Neuron (in vitro differentiated cells): ENCODE measurements at regions not wholly inside any gene's neighbourhood (a gene's known extent, or its start where the extent isn't known, plus 50 kb on each side); places are given as distances from the start of the nearest gene placed in this dataset.

Source experiments
- H2AFZ ChIP-seq: one replicate; pipeline ENCODE4 v1.6.1; 2013; ENCODE audit warnings: low read depth, mild to moderate bottlenecking, inconsistent platforms, low read length, moderate library complexity
- H3K27me3 ChIP-seq: one replicate; pipeline ENCODE4 v1.6.1; 2013; ENCODE audit warnings: low read length; ENCODE audit not compliant: insufficient read depth
- H3K36me3 ChIP-seq: one replicate; pipeline ENCODE4 v1.6.1; 2013; ENCODE audit warnings: low read length; ENCODE audit not compliant: insufficient read depth
- H3K4me1 ChIP-seq: one replicate; pipeline ENCODE4 v1.6.1; 2013; ENCODE audit warnings: low read length; ENCODE audit not compliant: insufficient read depth
- H3K4me3 ChIP-seq: 2 replicates; pipeline ENCODE4 v1.5.1; 2013; ENCODE audit warnings: mild to moderate bottlenecking, low read length, moderate library complexity
- H3K9me3 ChIP-seq: one replicate; pipeline ENCODE4 v1.6.1; 2013; ENCODE audit warnings: low read length

DNA sequence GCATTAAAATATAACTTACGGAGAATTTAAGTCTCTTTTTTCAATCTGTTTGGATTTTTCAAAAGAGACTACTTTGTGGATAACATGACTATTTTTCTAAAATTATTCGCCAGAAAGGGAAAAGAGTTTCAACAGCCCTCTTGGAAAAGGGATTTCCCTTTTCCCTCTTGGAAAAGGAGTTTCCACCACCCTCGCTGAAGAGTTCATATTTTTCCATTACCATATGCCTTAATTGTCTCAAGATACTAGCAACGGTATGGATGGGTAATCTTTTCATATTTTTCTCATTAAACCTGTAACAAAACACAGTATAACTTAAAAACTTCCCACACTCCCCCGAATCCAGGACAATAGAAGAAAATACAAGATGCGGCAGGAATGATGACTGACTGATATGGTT is 66.1 kb upstream of the SPATA12 start:
- Histone ChIP-seq H3K36me3 (no peaks in the 10 kb centered on the region), H3K27me3 (no peaks in the 10 kb centered on the region), H3K9me3 (no peaks in the 10 kb centered on the region), H3K4me3 (no peak overlapping the region), H2AFZ (no peak overlapping the region), H3K4me1 (peaks cover 4% of the 10 kb centered on the region)

- no peak overlapping the region for H2AFZ ChIP-seq
- H3K27me3 ChIP-seq: no peaks in the 10 kb centered on the region
- H3K36me3 ChIP-seq: no peaks in the 10 kb centered on the region
- H3K4me1 ChIP-seq: peaks cover 7% of the 10 kb centered on the region
- H3K9me3 ChIP-seq: no peaks in the 10 kb centered on the region
- H3K4me3 ChIP-seq: no peak overlapping the region
Measured at GRCh38 chr3:56990641-56991015, 69.8 kb upstream of the SPATA12 start.

GRCh38 chr3:56989977-56990640 is 70.4 kb upstream of the SPATA12 start:
- no peaks in the 10 kb centered on the region for H3K9me3 ChIP-seq
- no peak overlapping the region for H3K4me3 ChIP-seq
- peaks cover 7% of the 10 kb centered on the region for H3K4me1 ChIP-seq
- no peaks in the 10 kb centered on the region for H3K36me3 ChIP-seq
- H3K27me3 ChIP-seq: no peaks in the 10 kb centered on the region
- H2AFZ ChIP-seq: no peak overlapping the region

- peaks cover 7% of the 10 kb centered on the region for H3K4me1 ChIP-seq
- no peaks in the 10 kb centered on the region for H3K9me3 ChIP-seq
- H3K27me3 ChIP-seq: no peaks in the 10 kb centered on the region
- no peak overlapping the region for H2AFZ ChIP-seq
- no peaks in the 10 kb centered on the region for H3K36me3 ChIP-seq
- H3K4me3 ChIP-seq: no peak overlapping the region
Measured at GRCh38 chr3:56989169-56989976, 71.1 kb upstream of the SPATA12 start.

DNA sequence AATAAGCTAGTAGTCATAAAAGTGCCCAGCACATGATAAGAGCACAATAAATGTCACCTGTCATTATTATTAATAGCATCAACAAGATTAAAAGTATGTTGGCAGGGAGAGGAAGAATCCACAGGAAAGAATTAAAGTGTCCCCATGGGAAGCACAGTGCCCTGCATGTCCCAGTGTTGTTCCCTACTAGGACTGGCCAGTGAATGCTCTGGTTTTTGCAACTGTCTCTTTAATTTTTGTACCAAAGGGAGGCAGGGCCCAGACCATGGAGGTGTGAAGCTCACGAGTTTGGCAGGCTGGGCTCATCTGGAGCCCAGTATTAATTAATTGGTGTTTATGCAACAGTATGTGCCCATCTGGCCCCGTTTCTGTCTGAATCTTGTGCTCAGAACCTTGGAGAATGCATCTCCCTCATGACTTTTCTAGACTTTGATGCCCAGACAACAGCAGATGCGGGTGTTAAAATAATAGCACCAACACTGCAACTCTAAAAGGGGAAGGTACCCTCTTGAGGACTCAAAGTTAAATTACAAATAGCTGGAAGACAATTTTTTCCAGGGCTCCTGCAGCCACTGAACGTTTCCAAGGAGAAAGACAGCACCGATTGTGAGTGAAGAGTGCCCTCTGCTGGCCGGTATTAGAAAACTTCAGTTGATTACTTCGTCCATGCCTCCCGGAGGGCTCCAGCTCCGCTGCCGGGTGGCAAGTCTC is 71.9 kb upstream of the SPATA12 start:
- Histone ChIP-seq H3K4me3 (no peak overlapping the region), H3K9me3 (no peaks in the 10 kb centered on the region), H3K4me1 (peaks cover 7% of the 10 kb centered on the region), H3K27me3 (no peaks in the 10 kb centered on the region), H2AFZ (no peak overlapping the region), H3K36me3 (no peaks in the 10 kb centered on the region)

GRCh38 chr3:56987238-56987895 is 73.1 kb upstream of the SPATA12 start:
- H3K4me1 ChIP-seq: peaks cover 7% of the 10 kb centered on the region
- H3K4me3 ChIP-seq: no peak overlapping the region

DNA sequence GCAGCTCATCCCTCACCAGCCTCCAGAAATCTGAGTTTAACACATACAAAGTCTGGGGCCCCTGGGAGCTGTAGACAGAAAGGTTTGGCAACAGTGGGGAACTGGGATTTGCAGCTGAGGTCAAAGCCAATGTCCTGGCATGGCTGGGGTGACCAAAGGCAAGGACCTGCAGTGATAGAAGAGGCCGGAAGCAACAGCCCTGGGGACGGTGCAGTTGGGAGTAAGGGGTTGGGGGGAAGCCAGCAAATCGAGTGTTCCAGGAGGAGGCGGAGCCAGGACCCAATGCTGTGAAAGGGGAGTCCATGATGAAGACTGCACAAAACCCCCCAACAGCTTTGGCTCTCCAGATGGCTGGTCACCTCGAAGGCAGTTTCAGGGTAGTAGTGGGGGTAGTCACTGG is 74.1 kb upstream of the SPATA12 start:
- Histone ChIP-seq H3K27me3 (no peaks in the 10 kb centered on the region), H3K36me3 (no peaks in the 10 kb centered on the region), H3K4me3 (no peak overlapping the region), H3K9me3 (no peaks in the 10 kb centered on the region), H2AFZ (no peak overlapping the region), H3K4me1 (peaks cover 7% of the 10 kb centered on the region)

More at GRCh38 chr3:56987238-56987895, 73.1 kb upstream of the SPATA12 start:
- H2AFZ ChIP-seq: no peak overlapping the region
- H3K27me3 ChIP-seq: no peaks in the 10 kb centered on the region
- H3K36me3 ChIP-seq: no peaks in the 10 kb centered on the region
- H3K9me3 ChIP-seq: no peaks in the 10 kb centered on the region

DNA sequence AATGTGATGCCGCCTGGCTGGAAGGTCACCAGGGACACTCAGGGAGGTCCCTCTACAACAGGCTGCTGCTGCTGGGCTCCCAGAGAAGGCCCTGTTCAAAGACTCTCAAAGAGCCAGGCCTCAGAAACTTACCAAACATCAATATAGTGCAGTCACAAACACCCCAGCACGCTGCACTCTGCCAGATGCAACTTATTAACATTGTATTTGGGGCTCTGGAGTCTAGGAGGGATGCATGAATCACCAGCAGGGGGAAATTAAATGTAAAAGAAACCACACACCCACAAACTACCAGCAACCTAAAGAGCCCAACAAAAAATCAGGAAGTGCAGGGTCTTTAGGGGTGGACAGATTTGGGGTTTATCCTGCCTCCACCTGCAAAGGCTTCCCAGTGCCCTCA is 74.6 kb upstream of the SPATA12 start:
- Histone ChIP-seq H3K9me3 (no peaks in the 10 kb centered on the region), H3K27me3 (no peaks in the 10 kb centered on the region), H3K4me1 (peaks cover 7% of the 10 kb centered on the region), H3K36me3 (no peaks in the 10 kb centered on the region), H2AFZ (no peak overlapping the region), H3K4me3 (no peak overlapping the region)

DNA sequence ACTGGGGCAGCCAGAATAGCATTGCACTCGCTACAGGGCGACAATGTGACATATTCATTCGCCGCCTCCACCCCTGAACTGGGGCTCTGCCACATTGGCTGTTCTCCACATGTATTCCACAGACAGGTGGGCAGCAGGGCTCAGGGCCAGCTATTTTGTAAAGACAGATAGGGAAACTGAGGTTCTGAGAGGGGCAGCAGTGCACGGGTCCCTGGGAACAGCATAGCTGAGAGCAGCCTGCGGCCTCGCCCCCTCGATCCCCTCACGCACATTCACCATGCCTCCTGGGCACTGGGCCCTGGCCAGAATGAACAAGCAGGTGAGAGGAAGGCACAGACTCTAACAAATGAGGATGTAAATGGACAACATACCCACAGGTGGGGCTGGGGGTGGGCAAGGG is 75.0 kb upstream of the SPATA12 start:
- Histone ChIP-seq H3K4me1 (peaks cover 3% of the 10 kb centered on the region), H3K36me3 (no peaks in the 10 kb centered on the region), H3K27me3 (no peaks in the 10 kb centered on the region), H3K4me3 (no peak overlapping the region), H3K9me3 (no peaks in the 10 kb centered on the region), H2AFZ (no peak overlapping the region)

- Histone ChIP-seq H3K4me3 (no peak overlapping the region), H3K36me3 (no peaks in the 10 kb centered on the region), H3K4me1 (no peaks in the 10 kb centered on the region), H2AFZ (no peak overlapping the region), H3K27me3 (no peaks in the 10 kb centered on the region), H3K9me3 (no peaks in the 10 kb centered on the region)
Measured at GRCh38 chr3:56983427-56983826, 77.0 kb upstream of the SPATA12 start.

GRCh38 chr3:56981445-56982230 is 78.8 kb upstream of the SPATA12 start:
- no peaks in the 10 kb centered on the region for H3K27me3 ChIP-seq
- no peaks in the 10 kb centered on the region for H3K36me3 ChIP-seq
- H3K9me3 ChIP-seq: no peaks in the 10 kb centered on the region
- H3K4me1 ChIP-seq: peaks cover 13% of the 10 kb centered on the region
- H2AFZ ChIP-seq: no peak overlapping the region
- no peak overlapping the region for H3K4me3 ChIP-seq

GRCh38 chr3:56980798-56981390 is 79.6 kb upstream of the SPATA12 start:
- H3K9me3 ChIP-seq: no peaks in the 10 kb centered on the region
- H2AFZ ChIP-seq: no peak overlapping the region
- no peaks in the 10 kb centered on the region for H3K36me3 ChIP-seq
- no peaks in the 10 kb centered on the region for H3K27me3 ChIP-seq
- no peak overlapping the region for H3K4me3 ChIP-seq
- H3K4me1 ChIP-seq: peaks cover 13% of the 10 kb centered on the region
